GM12878 (cell line): ENCODE measurements at regions not wholly inside any gene's neighbourhood (a gene's known extent, or its start where the extent isn't known, plus 50 kb on each side); places are given as distances from the start of the nearest gene placed in this dataset.

Experiments used
- ATF2 ChIP-seq: IDR thresholded peaks from 2 replicates; pipeline ENCODE4 v1.6.1; 2012; ENCODE audit warnings: low read length, inconsistent platforms
- ATF3 ChIP-seq: IDR thresholded peaks from 2 replicates; pipeline ENCODE4 v1.6.1; 2011; ENCODE audit warnings: low read depth, mild to moderate bottlenecking, low read length, moderate library complexity, borderline replicate concordance; ENCODE audit errors: extremely low read depth
- EED ChIP-seq: sonication (generic); IDR thresholded peaks from 2 replicates; pipeline ENCODE4 v1.6.1; 2016; ENCODE audit warnings: antibody characterized with exemption, low read depth
- EP300 ChIP-seq, 2 experiments: fragments of 150-350 bp in 1 of 2; IDR thresholded peaks; 2 replicates each; pipeline ENCODE4 v1.6.1; 2011 to 2012; ENCODE audit warnings: low read depth in 2 of 2, low read length in 2 of 2, borderline replicate concordance in 1 of 2, improper control_type of control experiment in 1 of 2, inconsistent platforms in 1 of 2; ENCODE audit not compliant: control insufficient read depth in 1 of 2
- ETV6 ChIP-seq, 2 experiments: fragments of 450-650 bp in 1 of 2; IDR thresholded peaks in 1 of 2; conservative IDR thresholded peaks in 1 of 2; 2 replicates each; pipeline ENCODE4 v1.6.1; 2014; ENCODE audit warnings: antibody characterized with exemption in 1 of 2, borderline replicate concordance in 1 of 2, low read depth in 1 of 2, mild to moderate bottlenecking in 1 of 2, moderate library complexity in 1 of 2
- EZH2 ChIP-seq: IDR thresholded peaks from 2 replicates; pipeline ENCODE4 v1.6.1; 2012; ENCODE audit warnings: low read depth, mild to moderate bottlenecking, control low read depth, inconsistent platforms, low read length, borderline replicate concordance; ENCODE audit not compliant: control insufficient read depth
- HCFC1 ChIP-seq: fragments of 150-350 bp; IDR thresholded peaks from 2 replicates; pipeline ENCODE4 v1.6.1; 2014; ENCODE audit warnings: low read length
- NBN ChIP-seq: fragments of 450-650 bp; IDR thresholded peaks from 2 replicates; pipeline ENCODE4 v1.6.1; 2016
- NFIC ChIP-seq: IDR thresholded peaks from 2 replicates; pipeline ENCODE4 v1.6.1; 2012; ENCODE audit warnings: low read depth, mild to moderate bottlenecking, inconsistent platforms, low read length, moderate library complexity
- NR2C1 ChIP-seq: fragments of 450-650 bp; IDR thresholded peaks from 2 replicates; pipeline ENCODE4 v1.6.1; 2017; ENCODE audit warnings: antibody characterized with exemption, mild to moderate bottlenecking, moderate library complexity
- POLR2A ChIP-seq: IDR thresholded peaks from 2 replicates; pipeline ENCODE4 v1.6.1; 2011; ENCODE audit warnings: low read depth, mild to moderate bottlenecking, low read length

GRCh38 chr2:21676041-21676440, 552.3 kb downstream of the TDRD15 start:
- TF ChIP-seq EP300 (IDR thresholded peaks at IDR 0.05; ENCODE audit: borderline replicate concordance in 1 of 2, control insufficient read depth in 1 of 2, low read depth in 2 of 2, low read length in 2 of 2) (no peak), POLR2A (no peak), NR2C1 (no peak), NBN (no peak), EZH2 (no peak), HCFC1 (no peak), NFIC (no peak), ATF3 (no peak), ETV6 (conservative IDR thresholded peaks at IDR 0.05 in 1 of 2, IDR thresholded peaks at IDR 0.05 in 1 of 2; ENCODE audit: borderline replicate concordance in 1 of 2, low read depth in 1 of 2) (no peak), EED (no peak), ATF2 (no peak)
